Right ventricle myocardium superior (tissue), 1 donor: ENCODE measurements at regions not wholly inside any gene's neighbourhood (a gene's known extent, or its start where the extent isn't known, plus 50 kb on each side); places are given as distances from the start of the nearest gene placed in this dataset.
"Not testable (repeated sequence)": the region's sequence is repeated elsewhere in the genome, so short reads cannot be mapped to it uniquely, and the experiment has no call there.

Source experiments
- ATAC-seq: fragments of 200-7000 bp; cut with Tn5 transposase; one replicate; pipeline ENCODE4 v1.9.1; 2020; ENCODE audit warnings: mild to moderate bottlenecking; ENCODE audit not compliant: poor library complexity
- DNase-seq: peaks from one replicate; pipeline ENCODE4 v3.0.0-alpha.2; 2020
- intact Hi-C: fragments of 100-400 bp; cut with DNase I; formaldehyde crosslinking; loops from one replicate; pipeline ENCODE4 v1.11.2; 2022
- donor health status: DM: no; HTN: yes; CAD: no; lungs with severe emphysema.

DNA sequence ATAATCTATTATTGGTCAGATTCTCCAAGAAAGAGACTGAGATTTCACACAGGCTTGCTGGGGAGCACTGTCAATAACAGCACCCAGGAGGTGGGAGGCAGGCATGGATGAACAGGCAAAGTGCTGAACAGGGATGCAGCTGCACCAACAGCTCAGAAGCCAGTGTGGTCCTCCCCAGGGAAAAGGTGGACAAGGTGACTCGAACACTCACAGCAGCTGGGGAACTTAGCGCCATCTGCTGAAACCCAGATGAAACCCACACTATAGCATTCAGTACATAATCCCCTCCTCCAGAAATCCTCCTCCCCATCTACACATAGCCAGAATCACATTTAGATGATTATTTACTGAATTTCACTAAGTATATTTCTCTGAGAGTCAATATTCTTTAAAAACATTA is 255.2 kb upstream of the WSB1 start:
- intact Hi-C loops: no loop called here
- ATAC-seq (no peak), DNase-seq (no peak)

DNA sequence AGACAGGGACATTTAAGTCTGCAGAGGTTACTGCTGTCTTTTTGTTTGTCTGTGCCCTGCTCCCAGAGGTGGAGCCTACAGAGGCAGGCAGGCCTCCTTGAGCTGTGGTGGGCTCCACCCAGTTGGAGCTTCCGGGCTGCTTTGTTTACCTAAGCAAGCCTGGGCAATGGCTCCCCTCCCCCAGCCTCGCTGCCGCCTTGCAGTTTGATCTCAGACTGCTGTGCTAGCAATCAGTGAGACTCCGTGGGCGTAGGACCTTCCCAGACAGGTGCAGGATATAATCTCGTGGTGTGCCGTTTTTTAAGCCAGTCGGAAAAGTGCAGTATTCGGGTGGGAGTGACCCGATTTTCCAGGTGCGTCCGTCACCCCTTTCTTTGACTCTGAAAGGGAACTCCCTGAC is 248.9 kb upstream of the WSB1 start:
- DNase-seq, intact Hi-C loops, ATAC-seq: not testable (repeated sequence)

DNA sequence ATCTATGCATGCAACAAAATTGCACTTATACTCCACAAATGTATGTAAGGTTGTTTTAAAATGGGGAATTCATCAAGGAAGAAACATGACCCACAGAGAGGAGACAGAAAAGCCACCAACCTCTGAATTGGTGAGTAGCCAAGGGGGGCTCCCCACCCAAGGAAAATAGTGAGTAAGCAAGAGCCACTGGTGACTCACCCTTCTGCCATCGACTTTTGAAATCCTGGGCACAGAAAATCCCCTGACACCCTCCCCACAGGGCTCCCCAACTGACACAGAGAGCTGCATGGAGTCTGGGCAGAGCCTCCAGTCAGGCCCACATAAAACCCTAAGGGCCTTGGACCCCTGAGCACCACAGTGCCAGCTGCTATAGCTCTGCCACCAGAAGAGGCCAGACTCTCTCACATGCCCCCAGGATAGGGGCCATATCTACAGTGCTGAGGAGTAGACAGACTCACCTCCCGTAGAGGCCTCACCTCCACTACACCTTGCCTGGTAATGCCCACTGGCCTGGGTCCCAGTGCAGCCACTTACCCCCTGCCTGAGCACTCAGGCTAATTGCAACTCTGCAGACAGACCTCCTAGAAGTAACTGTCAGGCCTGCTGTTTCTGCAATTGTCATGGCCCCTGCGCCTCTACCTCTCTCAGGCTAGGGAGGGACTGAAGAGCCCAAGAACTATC is 244.7 kb upstream of the WSB1 start:
- intact Hi-C loops: no loop called here
- DNase-seq (no peak), ATAC-seq (no peak)

DNA sequence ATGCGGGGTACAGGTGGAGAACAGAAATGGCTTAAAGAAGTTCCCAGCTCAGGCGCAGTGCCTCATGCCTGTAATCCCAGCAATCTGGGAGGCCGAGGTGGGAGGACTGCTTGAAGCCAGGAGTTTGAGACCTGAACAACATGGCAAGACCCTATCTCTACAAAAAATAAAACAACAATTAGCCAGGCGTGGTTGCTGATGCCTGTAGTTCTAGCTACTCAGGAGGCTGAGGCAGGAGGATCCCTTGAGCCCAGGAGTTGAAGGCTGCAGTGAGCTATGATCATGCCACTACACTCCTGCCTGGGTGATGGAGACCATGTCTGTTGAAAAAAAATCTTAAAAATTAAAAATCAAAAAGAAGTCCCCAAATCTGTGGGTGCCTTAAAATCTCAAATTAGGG is 228.3 kb upstream of the WSB1 start:
- DNase-seq (no peak), ATAC-seq (no peak)
- intact Hi-C loops: no loop called here

DNA sequence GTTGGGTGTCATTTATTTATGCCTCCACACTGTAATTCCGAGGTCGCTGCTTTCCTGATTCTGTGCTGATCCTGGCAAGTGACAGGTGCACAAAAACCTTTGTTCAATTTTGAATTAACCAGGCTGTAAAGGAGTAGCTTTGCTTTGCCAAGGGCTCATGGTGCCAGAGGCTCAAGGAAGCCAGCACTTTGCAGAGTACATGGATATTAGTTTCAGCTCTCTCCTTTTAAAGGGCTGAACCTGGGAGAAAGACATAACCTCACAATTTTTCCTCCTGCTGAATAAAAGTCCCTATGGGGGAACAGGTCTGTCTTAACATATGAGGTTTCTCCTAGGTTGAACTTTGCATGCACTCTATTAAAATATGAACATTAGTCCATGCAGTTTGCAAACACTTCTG is 227.6 kb upstream of the WSB1 start:
- ATAC-seq: no peak
- intact Hi-C loops: no loop called here
- DNase-seq: no peak

DNA sequence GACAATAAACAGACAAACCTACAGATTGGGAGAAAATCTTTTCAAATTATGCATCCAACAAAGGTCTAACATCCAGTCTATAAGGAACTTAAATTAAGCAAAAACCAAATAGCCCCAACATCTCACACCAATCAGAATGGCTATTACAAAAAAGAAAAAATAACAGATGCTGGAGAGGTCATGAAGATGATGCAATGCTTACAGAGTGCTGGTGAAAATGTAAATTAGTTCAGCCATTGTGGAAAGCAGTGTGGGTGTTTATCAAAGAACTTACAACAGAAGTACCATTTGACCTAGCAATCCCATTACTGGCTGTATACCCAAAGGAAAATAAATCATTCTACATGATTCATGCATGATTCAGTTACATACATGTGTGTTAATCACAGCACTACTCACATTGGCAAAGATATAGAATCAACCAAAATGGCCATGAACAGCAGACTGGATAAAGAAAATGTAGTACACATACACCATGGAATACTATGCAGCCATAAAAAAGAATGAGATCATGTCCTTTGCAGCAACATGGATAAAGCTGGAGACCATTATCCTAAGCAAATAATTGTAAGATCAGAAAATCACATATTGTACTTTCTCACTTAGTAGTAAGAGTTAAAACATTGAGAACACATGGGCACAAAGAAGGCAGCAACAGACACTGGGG is 223.9 kb upstream of the WSB1 start:
- ATAC-seq (no peak), DNase-seq (no peak)
- intact Hi-C loops: no loop called here

DNA sequence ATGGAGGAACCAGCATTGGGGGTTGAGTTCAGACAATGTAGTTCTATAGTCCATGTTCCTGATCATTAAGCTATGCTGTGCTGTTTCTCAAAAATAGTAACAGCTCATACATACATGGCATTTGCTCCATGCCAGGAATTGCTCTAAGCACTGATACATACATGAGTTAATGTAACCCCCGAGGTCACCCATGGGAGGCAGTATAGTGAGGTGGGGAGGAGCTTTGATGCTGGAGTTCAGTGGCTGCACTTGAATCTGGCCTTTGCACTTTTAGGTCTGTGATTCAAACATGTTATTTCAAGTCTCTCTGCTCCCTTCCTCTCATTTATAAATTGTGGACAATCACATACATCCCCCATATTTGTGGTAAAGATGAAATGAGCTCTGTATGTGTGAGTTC is 223.1 kb upstream of the WSB1 start:
- intact Hi-C loops: no loop called here
- DNase-seq (no peak), ATAC-seq (no peak)

DNA sequence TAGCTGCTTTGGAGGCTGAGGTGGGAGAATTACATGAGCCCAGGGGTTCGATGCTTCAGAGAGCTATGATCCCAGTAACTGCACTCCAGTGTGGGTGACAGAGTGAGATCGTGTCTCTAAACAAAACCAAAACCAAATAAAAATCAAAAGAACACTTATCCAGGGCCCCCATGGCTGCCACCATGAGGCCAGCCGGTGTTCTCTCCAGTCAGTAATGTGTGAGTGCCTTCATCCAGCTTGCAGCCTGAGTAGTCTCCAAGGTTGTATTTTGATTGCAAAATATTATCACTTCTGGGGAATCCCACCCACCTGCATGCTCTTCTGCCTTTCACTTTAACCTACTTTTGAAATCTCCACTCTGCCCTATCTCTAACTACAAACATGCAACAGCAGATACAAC is 221.0 kb upstream of the WSB1 start:
- ATAC-seq (no peak), DNase-seq (no peak)
- intact Hi-C loops: no loop called here

DNA sequence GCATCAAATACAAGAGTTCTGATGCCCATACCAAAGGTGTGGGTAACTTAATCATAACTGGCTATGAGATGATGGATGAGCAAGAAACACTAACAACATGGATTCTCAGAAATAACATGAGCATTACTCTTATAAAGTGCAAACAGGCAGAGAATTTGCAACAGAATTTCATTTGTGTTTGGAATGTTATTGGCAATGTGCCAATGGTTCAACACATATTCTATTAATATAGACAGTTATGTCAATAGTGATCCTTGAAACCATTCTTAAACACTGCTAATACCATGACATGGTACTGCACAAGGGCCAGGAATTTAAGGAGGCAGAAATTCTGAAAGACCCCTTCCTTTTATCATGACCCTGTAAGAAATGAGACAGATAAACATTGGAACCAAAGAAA is 217.1 kb upstream of the WSB1 start:
- no peak for ATAC-seq
- no peak for DNase-seq
- intact Hi-C loops: no loop called here

DNA sequence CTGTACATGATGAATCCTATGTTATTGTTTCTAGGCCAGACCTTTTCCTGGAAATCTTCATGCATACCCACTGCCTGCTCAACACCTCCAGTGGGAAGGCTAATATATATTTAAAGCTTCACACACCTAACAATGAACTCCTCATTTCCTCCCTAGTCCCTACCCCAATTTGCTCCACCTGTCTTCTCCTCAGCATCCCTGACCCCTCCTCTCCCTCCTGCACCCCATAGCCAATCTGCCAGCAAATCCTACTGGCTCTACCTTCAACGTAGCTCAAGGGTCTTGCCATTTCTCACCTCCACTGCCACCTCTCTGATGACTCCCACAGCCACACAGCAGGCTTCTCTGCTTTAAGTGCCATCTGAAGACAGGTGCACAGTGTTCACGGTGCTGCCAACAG is 215.6 kb upstream of the WSB1 start:
- ATAC-seq (no peak), DNase-seq (no peak)
- intact Hi-C loops: no loop called here

DNA sequence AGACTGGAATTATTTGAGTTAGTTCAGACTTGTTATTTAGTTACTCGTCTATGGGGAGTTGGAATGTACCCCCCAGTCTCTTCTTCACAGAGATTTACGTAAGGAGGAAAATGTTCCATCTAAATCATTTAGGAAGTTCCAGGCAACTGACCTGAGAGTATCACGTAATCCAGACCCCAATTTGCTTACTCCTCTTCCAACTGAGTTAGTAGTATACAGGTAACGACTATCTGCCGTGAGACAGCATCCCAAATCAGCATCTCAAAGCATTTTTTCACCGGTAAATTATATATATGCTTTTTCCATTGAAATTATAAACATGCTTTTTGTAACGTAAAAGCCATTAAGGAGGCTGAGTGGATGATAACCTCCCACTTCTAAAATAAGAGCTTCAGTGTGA is 214.3 kb upstream of the WSB1 start:
- DNase-seq (no peak), ATAC-seq (no peak)
- intact Hi-C loops: no loop called here

DNA sequence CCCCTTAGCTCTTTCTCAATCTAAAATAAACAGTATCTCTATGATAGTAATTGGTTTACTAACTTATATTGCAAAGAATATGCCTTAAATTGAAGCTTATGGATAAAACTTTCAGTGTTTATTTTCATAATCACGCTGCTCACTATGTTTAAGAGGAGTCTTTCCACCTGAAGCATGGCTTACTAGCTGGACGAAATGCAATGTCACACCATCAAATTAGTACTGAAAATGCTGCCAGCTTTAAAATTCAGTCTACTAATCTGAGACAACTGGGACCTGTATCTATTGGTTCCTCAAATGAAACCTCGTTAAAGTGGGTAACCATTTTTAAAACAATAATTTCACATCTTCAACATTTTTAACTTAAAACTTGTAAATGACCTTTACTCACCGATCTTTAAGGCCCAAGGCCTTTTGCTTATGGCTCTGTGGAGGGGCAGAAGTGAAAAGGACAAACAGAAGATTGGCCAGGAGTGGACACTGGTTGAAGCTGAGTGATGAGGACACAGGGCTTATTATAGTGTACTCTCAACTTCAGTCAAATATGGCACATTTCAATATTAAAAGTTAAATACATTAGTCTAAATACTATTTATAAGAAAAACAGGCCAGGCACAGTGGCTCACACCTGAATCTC is 212.8 kb upstream of the WSB1 start:
- intact Hi-C loops: no loop called here
- DNase-seq (no peak), ATAC-seq (no peak)

DNA sequence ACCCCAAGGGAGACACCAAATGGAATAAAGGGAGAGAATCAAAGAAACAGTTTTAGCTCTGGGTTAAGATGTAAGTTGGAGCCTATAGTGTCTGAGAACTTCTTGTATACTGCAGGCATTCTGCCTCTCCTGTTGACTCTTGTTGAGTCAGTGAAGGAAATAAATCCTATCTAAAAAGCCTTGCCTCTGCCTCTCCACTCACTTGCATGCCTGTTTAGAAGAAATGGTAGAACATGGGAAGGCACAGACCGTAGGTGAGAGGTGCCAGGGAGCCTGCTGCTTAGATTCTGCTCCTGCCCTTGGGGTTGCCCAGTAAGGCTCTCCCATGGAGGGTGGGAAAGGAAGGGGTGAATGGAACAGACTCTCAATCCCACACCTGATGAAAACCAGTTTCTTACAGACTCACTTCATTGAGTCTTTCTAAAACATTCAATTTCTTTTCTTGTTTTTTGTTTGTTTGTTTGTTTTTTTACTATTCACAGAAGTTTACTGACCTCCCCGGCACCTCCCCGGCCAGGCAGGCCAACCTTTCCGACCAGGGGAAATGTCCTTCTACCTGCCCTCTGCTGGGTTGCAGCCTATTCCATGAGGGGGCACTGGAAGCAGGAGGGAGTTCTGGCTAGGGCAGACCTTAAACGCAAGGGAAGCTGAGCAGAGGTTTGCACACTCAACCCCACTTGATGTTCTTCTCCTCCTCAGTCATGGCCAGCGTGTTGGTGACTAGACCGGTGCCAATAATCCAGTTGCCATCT is 211.7 kb upstream of the WSB1 start:
- ATAC-seq: no peak
- intact Hi-C loops: no loop called here
- no peak for DNase-seq

DNA sequence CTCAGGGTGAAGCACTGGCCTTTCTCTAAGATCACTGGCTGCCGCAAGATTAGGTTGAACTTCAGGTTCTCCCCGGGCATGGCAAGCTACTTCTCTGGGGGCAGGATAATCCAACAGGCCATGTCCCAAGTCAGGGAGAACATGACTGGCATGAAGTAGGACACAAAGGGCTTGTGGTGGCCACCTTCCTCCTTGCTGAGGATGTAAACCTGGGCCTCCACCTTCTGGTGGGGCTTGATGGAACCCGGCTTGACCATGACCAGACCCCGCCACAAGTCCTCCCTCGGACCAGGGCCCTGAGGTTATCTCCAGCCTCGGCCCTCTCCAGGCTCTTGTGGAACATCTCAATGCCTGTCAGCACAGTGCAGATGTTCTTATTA is 211.1 kb upstream of the WSB1 start:
- intact Hi-C loops: no loop called here
- no peak for DNase-seq
- ATAC-seq: no peak

DNA sequence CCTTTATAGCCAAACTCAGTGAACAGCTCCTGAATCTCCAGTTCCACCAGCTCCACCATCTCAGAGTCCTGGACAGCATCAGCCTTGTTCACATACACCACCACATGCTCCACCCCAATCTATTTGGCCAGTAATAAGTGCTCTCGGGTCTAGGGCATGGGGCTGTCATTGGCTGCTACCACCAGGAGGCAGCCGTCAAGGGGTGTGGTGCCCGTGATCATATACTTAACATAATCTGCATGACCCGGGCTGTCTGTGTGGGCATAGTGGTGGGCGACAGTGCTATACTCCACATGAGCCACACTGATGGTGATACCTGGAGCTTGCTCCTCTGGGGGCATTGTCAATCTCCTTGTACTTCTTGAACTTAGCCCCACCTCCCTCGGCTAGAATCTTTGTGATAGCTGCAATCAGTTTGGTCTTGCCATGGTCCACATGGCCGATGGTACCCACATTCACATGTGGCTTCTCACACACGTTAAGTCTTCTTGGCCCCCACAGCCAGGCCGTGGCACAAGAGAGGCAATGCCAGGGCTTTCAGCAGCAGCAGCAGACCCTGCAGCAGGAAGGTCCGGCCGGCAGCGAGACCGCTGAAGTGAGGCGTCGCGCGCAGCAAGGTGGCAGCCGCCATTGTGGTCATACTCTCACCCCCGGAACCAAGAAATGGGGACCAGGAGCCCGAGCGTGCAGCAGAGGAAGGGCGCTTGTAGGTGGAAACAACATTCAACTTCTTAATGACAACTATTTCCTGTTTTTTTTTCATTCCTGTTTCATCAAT is 210.3 kb upstream of the WSB1 start:
- no peak for DNase-seq
- intact Hi-C loops: no loop called here
- no peak for ATAC-seq

DNA sequence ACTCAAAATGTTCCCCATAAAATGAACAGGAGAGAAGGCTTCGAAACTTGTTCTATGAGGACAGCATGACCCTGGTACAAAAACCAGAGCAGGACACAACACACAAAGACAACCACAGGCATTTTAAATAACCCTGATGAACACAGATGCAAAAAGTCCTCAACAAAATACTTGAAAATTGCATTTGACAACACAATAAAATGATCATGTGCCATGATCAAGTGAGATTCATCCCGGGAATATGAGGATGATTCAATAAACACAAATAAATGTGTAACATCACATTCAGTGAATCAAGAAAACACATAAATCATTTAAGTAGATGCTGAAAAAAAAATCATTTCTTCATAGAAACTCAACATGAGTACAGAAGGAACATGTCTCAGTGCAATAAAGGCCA is 208.4 kb upstream of the WSB1 start:
- DNase-seq (no peak), ATAC-seq (no peak)
- intact Hi-C loops: no loop called here

DNA sequence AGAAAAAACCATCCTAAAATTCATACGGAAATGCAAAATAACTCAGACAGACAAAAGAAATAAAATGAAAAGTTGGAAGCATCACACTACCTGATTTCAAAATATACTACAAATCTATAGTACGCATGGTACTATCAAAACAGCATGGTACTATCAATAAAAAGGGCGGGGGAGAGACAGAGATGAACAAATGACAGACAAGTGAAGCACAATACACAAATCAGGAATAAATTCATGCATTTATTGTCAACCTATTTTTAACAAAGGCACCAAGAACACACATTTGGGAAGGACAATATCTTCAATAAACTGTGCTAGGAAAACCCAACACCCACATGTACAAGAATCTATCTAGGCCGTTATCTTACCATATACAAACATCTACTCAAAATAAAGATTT is 207.4 kb upstream of the WSB1 start:
- DNase-seq (no peak), ATAC-seq (no peak)
- intact Hi-C loops: no loop called here

DNA sequence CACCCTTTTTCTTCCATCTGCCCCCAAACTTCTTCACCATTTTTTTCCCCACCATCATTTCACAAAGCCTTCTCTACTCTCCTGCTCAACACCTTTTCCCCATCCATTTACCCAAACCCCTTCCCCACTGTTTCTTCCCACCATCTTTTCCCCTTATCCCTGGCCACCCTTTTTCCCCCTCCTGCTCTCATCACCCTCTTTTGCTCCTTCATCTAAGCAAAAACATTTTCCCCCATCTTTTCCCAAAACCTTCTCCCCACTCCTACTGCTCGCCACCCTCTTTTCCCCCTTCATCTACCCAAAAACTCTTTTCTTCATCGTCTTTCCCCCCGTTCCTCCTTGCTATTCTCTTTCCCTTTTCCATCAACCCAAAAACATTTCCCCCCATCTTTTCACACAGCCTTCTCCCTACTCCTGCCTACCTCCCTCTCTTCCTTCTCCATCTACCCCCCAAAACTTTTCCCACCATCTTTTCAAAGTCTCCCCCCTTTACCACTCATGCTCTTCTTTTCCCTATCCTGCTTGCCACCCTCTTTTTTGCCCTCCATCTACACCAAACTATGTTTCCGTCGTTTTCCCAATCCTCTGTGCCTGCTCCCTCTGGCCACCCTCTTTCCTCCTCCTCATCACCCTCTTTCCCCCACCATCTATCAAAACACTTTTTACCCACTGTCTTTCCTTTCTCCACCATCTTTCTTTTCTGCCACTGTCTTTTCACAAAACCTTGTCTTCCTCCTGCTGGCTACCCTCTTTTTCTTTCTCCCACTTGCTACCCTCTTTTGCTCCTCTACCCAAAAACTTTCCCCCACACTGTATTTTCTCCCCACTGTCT is 205.8 kb upstream of the WSB1 start:
- ATAC-seq: no peak
- intact Hi-C loops: no loop called here
- no peak for DNase-seq

DNA sequence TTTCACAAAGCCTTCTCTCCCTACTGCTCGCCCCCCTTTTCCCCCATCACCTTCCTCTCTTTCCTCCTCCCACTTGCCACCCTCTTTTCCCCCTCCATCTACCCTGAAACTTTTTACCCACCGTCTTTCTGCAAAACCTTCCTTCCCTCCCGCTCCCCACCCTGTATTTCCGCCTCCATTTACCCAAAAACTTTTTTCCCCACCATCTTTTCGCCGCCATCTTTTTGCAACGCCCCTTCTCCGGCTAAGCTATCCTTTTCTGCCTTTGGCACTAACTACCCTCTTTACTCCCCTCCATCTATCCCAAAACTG is 205.2 kb upstream of the WSB1 start:
- ATAC-seq (no peak), DNase-seq (no peak)
- intact Hi-C loops: no loop called here
